Cardiac muscle cell (in vitro differentiated cells and primary cell): ENCODE measurements at regions not wholly inside any gene's neighbourhood (a gene's known extent, or its start where the extent isn't known, plus 50 kb on each side); places are given as distances from the start of the nearest gene placed in this dataset.
A peak's percentile ranks its signal among the peaks of the same experiment; 100 is the strongest.

Experiments used
- DNase-seq, 2 donors: peaks; one replicate each; pipeline versions ENCODE4 v3.0.0 to v3.0.0-alpha.2; 2010 to 2017; ENCODE audit warnings: low read depth in 1 of 2, low spot score in 1 of 2
- H3K27ac ChIP-seq: fragments of 200-600 bp; sonication (generic); 2 replicates; pipeline ENCODE4 v1.5.1; 2016
- H3K27me3 ChIP-seq: fragments of 200-600 bp; sonication (generic); 2 replicates; pipeline ENCODE4 v1.6.0; 2016; ENCODE audit warnings: control low read depth
- H3K36me3 ChIP-seq: fragments of 200-600 bp; sonication (generic); 2 replicates; pipeline ENCODE4 v1.5.1; 2016; ENCODE audit warnings: control low read depth
- H3K4me1 ChIP-seq: fragments of 200-600 bp; sonication (generic); 2 replicates; pipeline ENCODE4 v1.8.1; 2017; ENCODE audit warnings: low read depth, mild to moderate bottlenecking, mixed run types
- H3K4me3 ChIP-seq: fragments of 200-600 bp; sonication (generic); 2 replicates; pipeline ENCODE4 v1.5.1; 2016; ENCODE audit warnings: mild to moderate bottlenecking
- H3K9me3 ChIP-seq: fragments of 200-600 bp; sonication (generic); 2 replicates; pipeline ENCODE4 v1.5.1; 2017; ENCODE audit warnings: low read depth, mild to moderate bottlenecking, control low read depth
- CTCF ChIP-seq: IDR thresholded peaks from 2 replicates; pipeline ENCODE4 v1.5.1; 2012; ENCODE audit warnings: low read depth, mild to moderate bottlenecking, low read length

- H3K27me3 ChIP-seq: no peaks in the 10 kb centered on the region
- TF ChIP-seq CTCF: no peak
- H3K36me3 ChIP-seq: no peaks in the 10 kb centered on the region
- H3K27ac ChIP-seq: no peak overlapping the region
- no peak overlapping the region for H3K4me3 ChIP-seq
- H3K4me1 ChIP-seq: no peaks in the 10 kb centered on the region
- H3K9me3 ChIP-seq: no peaks in the 10 kb centered on the region
- peak in 1 of 2 donors; percentile 64 for DNase-seq
Measured at GRCh38 chr13:83752141-83752540, 130.1 kb downstream of the SLITRK1 start.

- H3K36me3 ChIP-seq: no peaks in the 10 kb centered on the region
- DNase-seq: no peak
- H3K4me3 ChIP-seq: no peak overlapping the region
- H3K27me3 ChIP-seq: no peaks in the 10 kb centered on the region
- no peak for TF ChIP-seq CTCF
- no peak overlapping the region for H3K27ac ChIP-seq
- H3K4me1 ChIP-seq: no peaks in the 10 kb centered on the region
- H3K9me3 ChIP-seq: no peaks in the 10 kb centered on the region
Measured at GRCh38 chr13:83740622-83741021, 141.7 kb downstream of the SLITRK1 start.

GRCh38 chr13:83738407-83738806 lies 143.9 kb downstream of the SLITRK1 start:
- Histone ChIP-seq H3K4me3 (no peak overlapping the region), H3K27me3 (no peaks in the 10 kb centered on the region), H3K27ac (no peak overlapping the region), H3K36me3 (no peaks in the 10 kb centered on the region), H3K9me3 (no peaks in the 10 kb centered on the region), H3K4me1 (no peaks in the 10 kb centered on the region)
- TF ChIP-seq CTCF: no peak
- DNase-seq: no peak

GRCh38 chr13:83733293-83733692 lies 149.0 kb downstream of the SLITRK1 start:
- Histone ChIP-seq H3K36me3 (no peaks in the 10 kb centered on the region), H3K4me1 (no peaks in the 10 kb centered on the region), H3K27ac (no peak overlapping the region), H3K9me3 (no peaks in the 10 kb centered on the region), H3K4me3 (no peak overlapping the region), H3K27me3 (no peaks in the 10 kb centered on the region)
- TF ChIP-seq CTCF: no peak
- DNase-seq: no peak

GRCh38 chr13:83732755-83733154 lies 149.5 kb downstream of the SLITRK1 start:
- Histone ChIP-seq H3K9me3 (no peaks in the 10 kb centered on the region), H3K4me3 (no peak overlapping the region), H3K36me3 (no peaks in the 10 kb centered on the region)

More at GRCh38 chr13:83732755-83733154, 149.5 kb downstream of the SLITRK1 start:
- no peak for TF ChIP-seq CTCF
- H3K27ac ChIP-seq: no peak overlapping the region
- no peak for DNase-seq
- no peaks in the 10 kb centered on the region for H3K27me3 ChIP-seq
- no peaks in the 10 kb centered on the region for H3K4me1 ChIP-seq
